HUES64 (cell line): ENCODE measurements at regions not wholly inside any gene's neighbourhood (a gene's known extent, or its start where the extent isn't known, plus 50 kb on each side); places are given as distances from the start of the nearest gene placed in this dataset.
A peak's percentile ranks its signal among the peaks of the same experiment; 100 is the strongest.

Source experiments
- H3K27ac ChIP-seq: 2 replicates; pipeline ENCODE4 v1.7.0; 2013; ENCODE audit warnings: low read depth, low read length, inconsistent platforms
- H3K27me3 ChIP-seq: 2 replicates; pipeline ENCODE4 v1.6.1; 2013; ENCODE audit warnings: mild to moderate bottlenecking, low read length; ENCODE audit not compliant: insufficient read depth
- H3K36me3 ChIP-seq: 2 replicates; pipeline ENCODE4 v1.6.1; 2013; ENCODE audit warnings: mild to moderate bottlenecking, low read length; ENCODE audit not compliant: insufficient read depth
- H3K4me1 ChIP-seq: 2 replicates; pipeline ENCODE4 v1.6.1; 2013; ENCODE audit warnings: mild to moderate bottlenecking, low read length, moderate library complexity; ENCODE audit not compliant: insufficient read depth
- H3K4me3 ChIP-seq: 2 replicates; pipeline ENCODE4 v1.5.1; 2013; ENCODE audit warnings: mild to moderate bottlenecking, low read length, moderate library complexity
- H3K9ac ChIP-seq: 2 replicates; pipeline ENCODE4 v1.6.1; 2013; ENCODE audit warnings: mild to moderate bottlenecking, low read depth, low read length
- H3K9me3 ChIP-seq: 2 replicates; pipeline ENCODE4 v1.6.1; 2013; ENCODE audit warnings: low read depth, low read length; ENCODE audit not compliant: insufficient read depth
- WGBS: fragments of 150-250, 120-280 bp; methylation state at CpG from one replicate; pipeline ENCODE4 v1.1.7; 2013; ENCODE audit warnings: missing lambda C conversion rate; 5-methylcytosine and 5-hydroxymethylcytosine counted together

- Histone ChIP-seq H3K36me3 (no peaks in the 10 kb centered on the region), H3K27ac (no peak overlapping the region), H3K9ac (no peak overlapping the region), H3K4me1 (peaks cover 9% of the 10 kb centered on the region; the same call in 1 of the 2 replicates), H3K27me3 (no peaks in the 10 kb centered on the region), H3K9me3 (no peaks in the 10 kb centered on the region), H3K4me3 (no peak overlapping the region)
- 92% methylated on average over 4 of the region's 4 CpGs for WGBS
Measured at GRCh38 chr13:84645196-84646012, 763.1 kb upstream of the SLITRK1 start.

GRCh38 chr13:84641491-84641890, 759.2 kb upstream of the SLITRK1 start:
- 100% methylated on average over 1 of the region's 1 CpG for WGBS
- Histone ChIP-seq H3K4me3 (no peak overlapping the region), H3K36me3 (no peaks in the 10 kb centered on the region), H3K9me3 (no peaks in the 10 kb centered on the region), H3K27me3 (no peaks in the 10 kb centered on the region), H3K27ac (no peak overlapping the region), H3K9ac (no peak overlapping the region), H3K4me1 (peaks cover under 1% of the 10 kb centered on the region; the same call in 1 of the 2 replicates)

- no peaks in the 10 kb centered on the region for H3K9me3 ChIP-seq
- no peaks in the 10 kb centered on the region; the same call in 1 of the 2 replicates for H3K4me1 ChIP-seq
- no peak overlapping the region for H3K9ac ChIP-seq
- H3K4me3 ChIP-seq = no peak overlapping the region
- 91% methylated on average over 1 of the region's 1 CpG for WGBS
- no peak overlapping the region for H3K27ac ChIP-seq
- no peaks in the 10 kb centered on the region for H3K27me3 ChIP-seq
- no peaks in the 10 kb centered on the region for H3K36me3 ChIP-seq
Measured at GRCh38 chr13:84640691-84641090, 758.4 kb upstream of the SLITRK1 start.

- Histone ChIP-seq H3K27me3 (no peaks in the 10 kb centered on the region), H3K4me3 (no peak overlapping the region), H3K9ac (no peak overlapping the region), H3K36me3 (no peaks in the 10 kb centered on the region), H3K4me1 (no peaks in the 10 kb centered on the region), H3K27ac (no peak overlapping the region), H3K9me3 (no peaks in the 10 kb centered on the region)
- WGBS = 96% methylated on average over 3 of the region's 3 CpGs
Measured at GRCh38 chr13:84630476-84630875, 748.2 kb upstream of the SLITRK1 start.

GRCh38 chr13:84616864-84617263, 734.6 kb upstream of the SLITRK1 start:
- Histone ChIP-seq H3K27me3 (no peaks in the 10 kb centered on the region), H3K9ac (no peak overlapping the region), H3K27ac (no peak overlapping the region), H3K9me3 (no peaks in the 10 kb centered on the region), H3K36me3 (no peaks in the 10 kb centered on the region), H3K4me3 (no peak overlapping the region), H3K4me1 (no peaks in the 10 kb centered on the region)

GRCh38 chr13:84609716-84610115, 727.4 kb upstream of the SLITRK1 start:
- H3K4me1 ChIP-seq = no peaks in the 10 kb centered on the region
- no peak overlapping the region for H3K9ac ChIP-seq
- H3K9me3 ChIP-seq = no peaks in the 10 kb centered on the region
- no peak overlapping the region for H3K27ac ChIP-seq
- no peaks in the 10 kb centered on the region for H3K36me3 ChIP-seq
- 100% methylated on average over 1 of the region's 1 CpG for WGBS
- no peaks in the 10 kb centered on the region for H3K27me3 ChIP-seq
- H3K4me3 ChIP-seq = no peak overlapping the region

- WGBS = 96% methylated on average over 4 of the region's 5 CpGs
- Histone ChIP-seq H3K27ac (no peak overlapping the region), H3K9ac (no peak overlapping the region), H3K36me3 (no peaks in the 10 kb centered on the region), H3K4me3 (no peak overlapping the region), H3K4me1 (no peaks in the 10 kb centered on the region), H3K9me3 (no peaks in the 10 kb centered on the region), H3K27me3 (no peaks in the 10 kb centered on the region)
Measured at GRCh38 chr13:84607261-84608013, 725.2 kb upstream of the SLITRK1 start.

GRCh38 chr13:84606616-84607015, 724.3 kb upstream of the SLITRK1 start:
- Histone ChIP-seq H3K4me3 (no peak overlapping the region), H3K27me3 (no peaks in the 10 kb centered on the region), H3K36me3 (no peaks in the 10 kb centered on the region), H3K4me1 (no peaks in the 10 kb centered on the region), H3K27ac (no peak overlapping the region), H3K9me3 (no peaks in the 10 kb centered on the region), H3K9ac (no peak overlapping the region)

- no peaks in the 10 kb centered on the region for H3K9me3 ChIP-seq
- no peak overlapping the region for H3K9ac ChIP-seq
- no peaks in the 10 kb centered on the region for H3K4me1 ChIP-seq
- H3K4me3 ChIP-seq = no peak overlapping the region
- H3K27me3 ChIP-seq = no peaks in the 10 kb centered on the region
- no peaks in the 10 kb centered on the region for H3K36me3 ChIP-seq
- 95% methylated on average over 3 of the region's 3 CpGs for WGBS
- H3K27ac ChIP-seq = no peak overlapping the region
Measured at GRCh38 chr13:84605927-84606326, 723.7 kb upstream of the SLITRK1 start.

- no peaks in the 10 kb centered on the region for H3K27me3 ChIP-seq
- 48% methylated on average over 2 of the region's 2 CpGs for WGBS
- H3K27ac ChIP-seq = peak overlapping the region; percentile 31; the same call in 1 of the 2 replicates
- H3K4me1 ChIP-seq = peaks cover 34% of the 10 kb centered on the region
- no peaks in the 10 kb centered on the region for H3K36me3 ChIP-seq
- no peak overlapping the region for H3K4me3 ChIP-seq
- H3K9me3 ChIP-seq = no peaks in the 10 kb centered on the region
- H3K9ac ChIP-seq = no peak overlapping the region
Measured at GRCh38 chr13:84591444-84591843, 709.2 kb upstream of the SLITRK1 start.

- H3K27ac ChIP-seq = peak overlapping the region; percentile 11; the same call in 1 of the 2 replicates
- peaks cover 34% of the 10 kb centered on the region for H3K4me1 ChIP-seq
- WGBS = 68% methylated on average over 2 of the region's 2 CpGs
- no peaks in the 10 kb centered on the region for H3K9me3 ChIP-seq
- no peaks in the 10 kb centered on the region for H3K27me3 ChIP-seq
- no peak overlapping the region for H3K9ac ChIP-seq
- H3K36me3 ChIP-seq = no peaks in the 10 kb centered on the region
- no peak overlapping the region for H3K4me3 ChIP-seq
Measured at GRCh38 chr13:84590663-84591062, 708.4 kb upstream of the SLITRK1 start.
